ENCODE measurements at regions not wholly inside any gene's neighbourhood (a gene's known extent, or its start where the extent isn't known, plus 50 kb on each side); places are given as distances from the start of the nearest gene placed in this dataset.

DNA sequence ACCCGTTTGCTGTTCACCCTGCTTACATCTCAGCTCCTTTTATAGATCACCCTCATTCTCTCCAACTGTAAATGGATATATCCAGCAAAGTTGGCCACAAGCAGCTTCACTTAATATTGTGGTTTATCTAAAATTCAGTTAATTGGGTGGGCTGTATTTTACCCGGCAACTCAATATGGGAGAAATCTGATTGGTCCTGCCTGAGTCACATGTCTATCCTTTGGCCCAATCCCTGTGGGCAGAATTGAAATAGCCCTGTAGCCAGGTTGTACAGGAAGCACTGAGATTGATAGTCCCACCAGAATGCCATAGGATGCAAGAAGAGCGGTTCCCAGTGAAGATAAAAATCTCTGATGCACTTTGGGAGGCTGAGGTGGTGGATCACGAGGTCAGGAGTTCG is 73.2 kb downstream of the AIPL1 start:
- TF ChIP-seq POLR2A (IDR thresholded peaks at IDR 0.05; ENCODE audit: low read depth, low read length) (no peak), SMC3 (IDR thresholded peaks at IDR 0.05; ENCODE audit: low read depth, low read length) (no peak), FOS (IDR thresholded peaks at IDR 0.05; ENCODE audit: low read depth, low read length) (no peak), BHLHE40 (IDR thresholded peaks at IDR 0.05; ENCODE audit: low read depth, low read length) (no peak), MAZ (IDR thresholded peaks at IDR 0.05; ENCODE audit: borderline replicate concordance, low read depth, low read length) (no peak), CHD1 (IDR thresholded peaks at IDR 0.05; ENCODE audit: low read depth, low read length) (no peak), RAD21 (IDR thresholded peaks at IDR 0.05; ENCODE audit: low read length) (no peak)
- TF ChIP-seq, protein P1, sequence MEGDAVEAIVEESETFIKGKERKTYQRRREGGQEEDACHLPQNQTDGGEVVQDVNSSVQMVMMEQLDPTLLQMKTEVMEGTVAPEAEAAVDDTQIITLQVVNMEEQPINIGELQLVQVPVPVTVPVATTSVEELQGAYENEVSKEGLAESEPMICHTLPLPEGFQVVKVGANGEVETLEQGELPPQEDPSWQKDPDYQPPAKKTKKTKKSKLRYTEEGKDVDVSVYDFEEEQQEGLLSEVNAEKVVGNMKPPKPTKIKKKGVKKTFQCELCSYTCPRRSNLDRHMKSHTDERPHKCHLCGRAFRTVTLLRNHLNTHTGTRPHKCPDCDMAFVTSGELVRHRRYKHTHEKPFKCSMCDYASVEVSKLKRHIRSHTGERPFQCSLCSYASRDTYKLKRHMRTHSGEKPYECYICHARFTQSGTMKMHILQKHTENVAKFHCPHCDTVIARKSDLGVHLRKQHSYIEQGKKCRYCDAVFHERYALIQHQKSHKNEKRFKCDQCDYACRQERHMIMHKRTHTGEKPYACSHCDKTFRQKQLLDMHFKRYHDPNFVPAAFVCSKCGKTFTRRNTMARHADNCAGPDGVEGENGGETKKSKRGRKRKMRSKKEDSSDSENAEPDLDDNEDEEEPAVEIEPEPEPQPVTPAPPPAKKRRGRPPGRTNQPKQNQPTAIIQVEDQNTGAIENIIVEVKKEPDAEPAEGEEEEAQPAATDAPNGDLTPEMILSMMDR (conservative IDR thresholded peaks at IDR 0.05; ENCODE audit: low read depth, low read length): no peak

Data from IMR-90 (cell line).